NB4 (cell line): ENCODE measurements at regions not wholly inside any gene's neighbourhood (a gene's known extent, or its start where the extent isn't known, plus 50 kb on each side); places are given as distances from the start of the nearest gene placed in this dataset.

Experiments used
- DNase-seq: peaks from one replicate; pipeline ENCODE4 v3.0.0; 2010; ENCODE audit warnings: low read depth
- H3K4me3 ChIP-seq: one replicate; pipeline ENCODE4 v1.5.1; 2011; ENCODE audit warnings: mild to moderate bottlenecking, low read depth, low read length, moderate library complexity
- CTCF ChIP-seq: IDR thresholded peaks from one replicate; pipeline ENCODE4 v1.5.1; 2012; ENCODE audit warnings: low read depth, low read length
- MAX ChIP-seq: IDR thresholded peaks from 2 replicates; pipeline ENCODE4 v1.6.1; 2011; ENCODE audit warnings: low read depth, low read length
- MYC ChIP-seq: IDR thresholded peaks from 2 replicates; pipeline ENCODE4 v1.6.1; 2011; ENCODE audit warnings: low read depth, low read length
- POLR2A ChIP-seq: IDR thresholded peaks from 2 replicates; pipeline ENCODE4 v1.6.1; 2011; ENCODE audit warnings: mild to moderate bottlenecking; ENCODE audit not compliant: insufficient read length; ENCODE audit errors: extremely low read depth

- H3K4me3 ChIP-seq: no peak overlapping the region
- no peak for DNase-seq
- TF ChIP-seq MYC: no peak
- no peak for TF ChIP-seq POLR2A
- no peak for TF ChIP-seq MAX
- TF ChIP-seq CTCF: no peak
Observed at GRCh38 chr11:91791171-91791468, 433.5 kb upstream of the FAT3 start.

- H3K4me3 ChIP-seq: no peak overlapping the region
- no peak for TF ChIP-seq MAX
- TF ChIP-seq POLR2A: no peak
- TF ChIP-seq MYC: no peak
- TF ChIP-seq CTCF: no peak
- DNase-seq: no peak
Observed at GRCh38 chr11:91790346-91791170, 434.1 kb upstream of the FAT3 start.

- no peak overlapping the region for H3K4me3 ChIP-seq
- DNase-seq: no peak
- TF ChIP-seq MYC: no peak
- TF ChIP-seq POLR2A: no peak
- no peak for TF ChIP-seq CTCF
- TF ChIP-seq MAX: no peak
Observed at GRCh38 chr11:91788764-91789163, 435.9 kb upstream of the FAT3 start.

GRCh38 chr11:91786097-91786496, 438.5 kb upstream of the FAT3 start:
- TF ChIP-seq MAX (no peak), MYC (no peak), POLR2A (no peak), CTCF (no peak)
- H3K4me3 ChIP-seq: no peak overlapping the region

GRCh38 chr11:91783173-91783572, 441.4 kb upstream of the FAT3 start:
- DNase-seq: no peak
- no peak overlapping the region for H3K4me3 ChIP-seq
- TF ChIP-seq CTCF (no peak), MAX (no peak), MYC (no peak), POLR2A (no peak)

More at GRCh38 chr11:91786097-91786496, 438.5 kb upstream of the FAT3 start:
- no peak for DNase-seq
